Progenitor cell of endocrine pancreas (in vitro differentiated cells): ENCODE measurements at regions not wholly inside any gene's neighbourhood (a gene's known extent, or its start where the extent isn't known, plus 50 kb on each side); places are given as distances from the start of the nearest gene placed in this dataset.

Experiments
- DNase-seq: peaks from one replicate; pipeline ENCODE4 v3.0.0; 2021; ENCODE audit warnings: low spot score; ENCODE audit not compliant: unreplicated experiment
- H3K27ac Mint-ChIP-seq: 2 replicates; pipeline ENCODE4 v1.8.0; 2021; ENCODE audit warnings: mild to moderate bottlenecking, moderate library complexity, mixed read lengths
- H3K27me3 Mint-ChIP-seq: 2 replicates; pipeline ENCODE4 v1.8.0; 2021; ENCODE audit warnings: mixed read lengths
- H3K36me3 Mint-ChIP-seq: 2 replicates; pipeline ENCODE4 v1.8.0; 2022; ENCODE audit warnings: mixed read lengths; ENCODE audit not compliant: insufficient read depth
- H3K4me1 Mint-ChIP-seq: 2 replicates; pipeline ENCODE4 v1.8.0; 2021; ENCODE audit warnings: low read depth, mixed read lengths
- H3K4me3 Mint-ChIP-seq: 2 replicates; pipeline ENCODE4 v1.8.0; 2021; ENCODE audit warnings: low read depth, mild to moderate bottlenecking, moderate library complexity, mixed read lengths
- H3K9me3 Mint-ChIP-seq: 2 replicates; pipeline ENCODE4 v1.8.0; 2021; ENCODE audit warnings: low read depth, mixed read lengths
- TF ChIP-seq, protein P1 (sequence below): fragments of 200-600 bp; sonication (generic); IDR thresholded peaks from one replicate; pipeline ENCODE4 v1.5.0; 2021; ENCODE audit warnings: antibody characterized with exemption, mild to moderate bottlenecking; ENCODE audit not compliant: unreplicated experiment

DNA sequence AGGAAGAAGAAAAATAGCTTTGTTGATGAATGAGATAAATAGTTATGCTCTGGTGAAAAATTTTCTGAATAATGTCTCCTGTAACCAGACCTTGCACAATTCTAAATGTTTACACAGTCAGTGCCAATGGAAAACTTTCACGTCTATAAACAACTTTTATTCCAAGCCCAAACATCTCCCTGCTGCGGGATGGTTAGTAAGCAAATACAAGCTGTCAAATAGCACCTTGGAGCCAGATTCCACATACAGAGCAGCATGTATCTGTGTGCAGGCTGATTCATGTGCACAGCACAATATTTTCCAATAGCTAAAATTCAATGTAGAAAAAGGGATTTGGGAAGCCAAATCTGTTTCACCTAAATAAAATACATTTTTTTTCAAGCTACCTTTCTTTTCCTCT is 813.3 kb downstream of the HACE1 start:
- TF ChIP-seq, protein P1, sequence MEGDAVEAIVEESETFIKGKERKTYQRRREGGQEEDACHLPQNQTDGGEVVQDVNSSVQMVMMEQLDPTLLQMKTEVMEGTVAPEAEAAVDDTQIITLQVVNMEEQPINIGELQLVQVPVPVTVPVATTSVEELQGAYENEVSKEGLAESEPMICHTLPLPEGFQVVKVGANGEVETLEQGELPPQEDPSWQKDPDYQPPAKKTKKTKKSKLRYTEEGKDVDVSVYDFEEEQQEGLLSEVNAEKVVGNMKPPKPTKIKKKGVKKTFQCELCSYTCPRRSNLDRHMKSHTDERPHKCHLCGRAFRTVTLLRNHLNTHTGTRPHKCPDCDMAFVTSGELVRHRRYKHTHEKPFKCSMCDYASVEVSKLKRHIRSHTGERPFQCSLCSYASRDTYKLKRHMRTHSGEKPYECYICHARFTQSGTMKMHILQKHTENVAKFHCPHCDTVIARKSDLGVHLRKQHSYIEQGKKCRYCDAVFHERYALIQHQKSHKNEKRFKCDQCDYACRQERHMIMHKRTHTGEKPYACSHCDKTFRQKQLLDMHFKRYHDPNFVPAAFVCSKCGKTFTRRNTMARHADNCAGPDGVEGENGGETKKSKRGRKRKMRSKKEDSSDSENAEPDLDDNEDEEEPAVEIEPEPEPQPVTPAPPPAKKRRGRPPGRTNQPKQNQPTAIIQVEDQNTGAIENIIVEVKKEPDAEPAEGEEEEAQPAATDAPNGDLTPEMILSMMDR = no peak
- no peaks in the 10 kb centered on the region for H3K4me1 Mint-ChIP-seq
- H3K27me3 Mint-ChIP-seq = no peaks in the 10 kb centered on the region
- no peaks in the 10 kb centered on the region for H3K9me3 Mint-ChIP-seq
- H3K4me3 Mint-ChIP-seq = no peak overlapping the region
- H3K27ac Mint-ChIP-seq = no peak overlapping the region
- DNase-seq = no peak
- H3K36me3 Mint-ChIP-seq = no peaks in the 10 kb centered on the region

DNA sequence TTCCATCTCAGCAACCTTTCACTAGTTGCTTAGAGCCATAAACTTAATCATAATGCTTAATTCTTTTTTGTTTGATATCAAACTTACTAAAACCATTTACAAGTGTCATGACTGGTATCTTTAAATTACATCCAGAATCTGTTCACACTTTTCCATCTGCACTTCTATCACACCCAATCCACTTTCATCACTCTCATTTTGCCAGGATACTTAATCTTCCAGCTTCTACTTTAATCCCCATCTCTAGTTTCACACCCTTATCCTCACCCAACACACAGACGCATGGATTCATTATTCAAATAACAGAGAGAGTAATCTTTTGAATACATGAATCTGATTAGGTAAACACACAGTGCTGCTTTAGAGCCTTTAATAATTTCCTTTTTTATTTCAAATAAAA is 828.4 kb downstream of the HACE1 start:
- H3K9me3 Mint-ChIP-seq = no peaks in the 10 kb centered on the region
- H3K27me3 Mint-ChIP-seq = no peaks in the 10 kb centered on the region
- no peak overlapping the region for H3K4me3 Mint-ChIP-seq
- no peaks in the 10 kb centered on the region for H3K36me3 Mint-ChIP-seq
- H3K27ac Mint-ChIP-seq = no peak overlapping the region
- TF ChIP-seq, protein P1 = no peak
- H3K4me1 Mint-ChIP-seq = no peaks in the 10 kb centered on the region
- DNase-seq = no peak

DNA sequence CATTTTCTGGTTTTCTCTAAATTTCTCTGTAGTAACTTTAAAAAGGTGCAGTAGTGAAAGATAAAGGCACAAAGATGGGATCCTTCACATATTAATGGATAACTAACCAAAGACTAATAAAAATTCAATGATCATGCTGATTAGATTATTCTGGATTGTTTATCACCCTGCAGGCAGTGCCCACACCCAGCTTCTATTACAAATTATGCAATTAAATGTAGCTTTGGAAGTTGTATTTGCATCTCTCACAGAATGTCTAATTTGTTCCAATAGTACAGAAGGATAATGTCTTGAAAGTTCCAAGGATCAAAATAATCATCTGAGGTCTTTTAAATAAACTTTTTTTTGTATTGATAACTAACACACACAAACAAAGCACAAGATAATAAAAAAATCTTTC is 837.6 kb downstream of the HACE1 start:
- Mint-ChIP-seq H3K36me3 (no peaks in the 10 kb centered on the region), H3K4me3 (no peak overlapping the region), H3K4me1 (peaks cover 5% of the 10 kb centered on the region), H3K27me3 (no peaks in the 10 kb centered on the region), H3K9me3 (peaks cover 3% of the 10 kb centered on the region), H3K27ac (no peak overlapping the region)
- DNase-seq = no peak
- TF ChIP-seq, protein P1 = no peak

DNA sequence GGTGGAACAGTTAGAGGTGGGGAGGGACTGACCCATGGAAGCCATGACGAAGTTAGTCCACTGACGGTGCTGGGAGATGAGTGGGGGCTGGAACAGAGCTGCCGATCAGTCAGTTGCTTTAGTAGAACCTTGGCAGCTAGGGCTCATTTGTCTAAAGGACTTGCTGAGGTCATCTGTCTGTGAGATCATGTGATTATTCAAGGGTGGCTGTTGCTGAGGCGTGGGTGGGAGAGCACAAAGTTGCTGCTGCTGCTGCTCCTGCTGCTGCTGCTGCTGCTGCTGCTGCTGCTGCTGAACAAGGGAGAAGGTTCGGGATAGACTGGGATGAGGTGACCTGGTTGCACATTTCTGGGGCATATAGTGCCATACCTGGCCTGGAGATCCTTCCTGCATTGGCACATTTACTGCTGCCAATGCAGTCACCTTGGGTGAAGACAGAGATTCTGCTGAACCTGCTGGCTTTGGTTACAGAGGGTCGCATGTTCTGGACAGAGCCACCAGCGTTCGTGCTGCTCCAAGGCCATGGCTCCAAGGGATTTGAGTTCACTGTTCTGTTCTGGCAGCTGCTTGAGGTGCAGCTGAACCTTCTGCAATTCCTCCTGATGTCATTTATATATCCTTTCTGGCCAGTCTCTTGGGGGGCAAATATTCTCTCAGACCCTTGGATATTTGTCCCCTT is 840.5 kb downstream of the HACE1 start:
- no peak for DNase-seq
- no peak overlapping the region for H3K4me3 Mint-ChIP-seq
- no peaks in the 10 kb centered on the region for H3K27me3 Mint-ChIP-seq
- no peaks in the 10 kb centered on the region for H3K36me3 Mint-ChIP-seq
- H3K4me1 Mint-ChIP-seq = peaks cover 8% of the 10 kb centered on the region
- H3K27ac Mint-ChIP-seq = no peak overlapping the region
- H3K9me3 Mint-ChIP-seq = no peaks in the 10 kb centered on the region
- TF ChIP-seq, protein P1 = no peak

DNA sequence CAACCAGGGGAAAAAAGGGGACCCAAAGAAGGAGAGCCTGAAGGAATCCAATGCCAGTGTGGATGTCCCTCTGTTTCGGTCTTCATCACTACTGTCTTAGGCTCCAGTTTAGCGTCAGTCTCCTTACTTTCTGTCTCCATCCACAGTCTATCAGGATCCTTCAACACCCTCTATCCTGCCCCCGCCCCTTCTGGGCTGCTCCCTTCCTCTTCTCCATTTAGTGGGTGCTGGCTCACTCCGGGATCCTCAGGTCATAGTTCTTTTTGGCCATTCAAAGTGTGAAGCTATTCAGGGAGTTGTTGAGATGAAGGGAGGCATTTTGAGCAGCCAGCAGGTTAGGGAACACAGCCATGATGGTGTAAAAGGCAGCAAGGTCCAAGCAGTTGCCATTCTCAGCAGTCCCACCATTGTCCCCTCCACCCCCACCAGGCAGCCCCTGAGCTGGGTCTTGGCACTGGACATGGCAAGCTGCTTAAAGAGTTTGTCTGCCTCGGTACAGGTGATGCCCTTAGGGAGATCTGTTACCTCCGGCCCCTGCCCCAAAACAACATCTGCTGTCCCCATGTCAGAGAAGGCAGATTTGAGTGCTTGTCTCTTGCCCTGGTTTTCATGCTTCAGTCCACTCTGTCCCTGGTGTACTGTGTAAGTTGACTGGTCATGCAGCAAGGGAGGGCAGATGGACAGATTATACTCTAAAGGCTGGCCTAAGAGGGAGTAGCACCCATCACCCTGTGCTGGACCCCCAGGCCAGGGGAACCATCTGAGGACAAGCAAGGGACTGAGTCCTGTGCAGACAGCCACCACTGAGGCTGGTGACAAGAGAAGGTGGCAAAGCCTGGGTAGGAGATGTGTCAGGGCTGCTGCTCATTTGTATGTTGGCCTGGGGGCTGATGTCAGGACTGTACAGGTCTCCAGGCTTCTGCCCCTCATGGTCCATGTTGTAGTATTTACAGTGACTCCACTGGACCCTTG is 842.0 kb downstream of the HACE1 start:
- Mint-ChIP-seq H3K4me3 (no peak overlapping the region), H3K4me1 (peaks cover 19% of the 10 kb centered on the region), H3K27ac (no peak overlapping the region), H3K9me3 (no peaks in the 10 kb centered on the region), H3K36me3 (no peaks in the 10 kb centered on the region), H3K27me3 (no peaks in the 10 kb centered on the region)
- no peak for DNase-seq
- TF ChIP-seq, protein P1 = no peak
